ENCODE measurements at regions not wholly inside any gene's neighbourhood (a gene's known extent, or its start where the extent isn't known, plus 50 kb on each side); places are given as distances from the start of the nearest gene placed in this dataset.

GRCh38 chr3:189458528-189458927 lies 172.7 kb upstream of the TP63 start:
- H3K27me3 ChIP-seq (ENCODE audit: insufficient read depth, low read depth, low read length) = no peaks in the 10 kb centered on the region
- no peaks in the 10 kb centered on the region for H3K9me3 ChIP-seq (ENCODE audit: low read length)
- no peak overlapping the region for H3K4me2 ChIP-seq (ENCODE audit: low read length)
- no peaks in the 10 kb centered on the region for H3K9me2 ChIP-seq (ENCODE audit: insufficient read depth, low read length)
- H3K36me3 ChIP-seq (ENCODE audit: insufficient read depth, low read length) = no peaks in the 10 kb centered on the region
- no peak overlapping the region for H3K4me3 ChIP-seq (ENCODE audit: low read length)
- no peaks in the 10 kb centered on the region for H4K20me1 ChIP-seq (ENCODE audit: insufficient read depth)
- no peaks in the 10 kb centered on the region for H3K79me2 ChIP-seq (replicated peaks; ENCODE audit: insufficient read depth, low read length)
- no peaks in the 10 kb centered on the region for H3F3A ChIP-seq (ENCODE audit: insufficient read depth, low read length, poor library complexity, severe bottlenecking)
- TF ChIP-seq MXI1 (conservative IDR thresholded peaks at IDR 0.05; ENCODE audit: poor library complexity, severe bottlenecking) (no peak), CTCF (IDR thresholded peaks at IDR 0.05; ENCODE audit: poor library complexity, severe bottlenecking) (no peak), EP300 (conservative IDR thresholded peaks at IDR 0.05; ENCODE audit: poor library complexity, severe bottlenecking) (no peak), REST (IDR thresholded peaks at IDR 0.05; ENCODE audit: borderline replicate concordance) (no peak), EZH2 (IDR thresholded peaks at IDR 0.05; ENCODE audit: borderline replicate concordance, insufficient read depth, low read length, poor library complexity, severe bottlenecking) (no peak), POLR2AphosphoS5 (IDR thresholded peaks at IDR 0.05) (no peak), RAD21 (conservative IDR thresholded peaks at IDR 0.05) (no peak), SMC3 (conservative IDR thresholded peaks at IDR 0.05; ENCODE audit: poor library complexity) (no peak), TAF1 (IDR thresholded peaks at IDR 0.05; ENCODE audit: low read depth) (no peak)
- H3K9ac ChIP-seq (ENCODE audit: low read length) = no peak overlapping the region
- H2AFZ ChIP-seq (ENCODE audit: low read depth, low read length) = no peak overlapping the region
- H3K27ac ChIP-seq (ENCODE audit: low read length) = no peak overlapping the region

- no peaks in the 10 kb centered on the region for H3K9me2 ChIP-seq (ENCODE audit: insufficient read depth, low read length)
These were observed 172.0 kb upstream of the TP63 start for GRCh38 chr3:189459231-189459630.

More at GRCh38 chr3:189459231-189459630, 172.0 kb upstream of the TP63 start:
- TF ChIP-seq EZH2 (IDR thresholded peaks at IDR 0.05; ENCODE audit: borderline replicate concordance, insufficient read depth, low read length, poor library complexity, severe bottlenecking) (no peak), RAD21 (conservative IDR thresholded peaks at IDR 0.05) (no peak), REST (IDR thresholded peaks at IDR 0.05; ENCODE audit: borderline replicate concordance) (no peak), SMC3 (conservative IDR thresholded peaks at IDR 0.05; ENCODE audit: poor library complexity) (no peak)
- Histone ChIP-seq H3K4me3 (ENCODE audit: low read length) (no peak overlapping the region), H2AFZ (ENCODE audit: low read depth, low read length) (no peak overlapping the region), H3K27ac (ENCODE audit: low read length) (no peak overlapping the region), H3K9me3 (ENCODE audit: low read length) (no peaks in the 10 kb centered on the region), H3K4me2 (ENCODE audit: low read length) (no peak overlapping the region), H3K79me2 (replicated peaks; ENCODE audit: insufficient read depth, low read length) (no peaks in the 10 kb centered on the region), H4K20me1 (ENCODE audit: insufficient read depth) (no peaks in the 10 kb centered on the region), H3K9ac (ENCODE audit: low read length) (no peak overlapping the region), H3F3A (ENCODE audit: insufficient read depth, low read length, poor library complexity, severe bottlenecking) (no peaks in the 10 kb centered on the region), H3K27me3 (ENCODE audit: insufficient read depth, low read depth, low read length) (no peaks in the 10 kb centered on the region), H3K36me3 (ENCODE audit: insufficient read depth, low read length) (no peaks in the 10 kb centered on the region)
